ENCODE measurements at regions not wholly inside any gene's neighbourhood (a gene's known extent, or its start where the extent isn't known, plus 50 kb on each side); places are given as distances from the start of the nearest gene placed in this dataset.

DNA sequence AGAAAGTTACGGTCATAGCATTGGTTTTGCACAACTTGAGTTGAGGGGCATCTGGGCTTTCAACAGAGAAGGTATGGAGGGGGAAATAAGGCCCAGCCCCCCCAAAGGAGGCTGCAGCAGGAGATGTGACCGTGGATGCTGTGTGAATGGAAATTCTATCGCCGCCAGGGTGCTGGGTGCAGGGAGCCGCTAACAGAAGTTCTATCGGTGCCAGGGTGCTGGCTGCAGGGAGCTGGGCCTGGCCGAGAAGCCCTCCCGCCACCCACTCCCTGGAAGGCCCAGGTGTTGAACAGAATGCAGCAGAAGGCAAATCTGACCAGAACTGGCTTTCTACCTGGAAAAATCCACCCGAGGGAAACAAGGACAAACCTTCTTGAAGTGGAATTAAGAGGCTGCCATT lies 115.0 kb downstream of the SHANK2 start:
- TF ChIP-seq EZH2 (IDR thresholded peaks at IDR 0.05): no peak
- TF ChIP-seq POLR2AphosphoS5 (IDR thresholded peaks at IDR 0.05; ENCODE audit: borderline replicate concordance, low read depth, low read length): no peak

All from SK-N-MC (cell line).